IMR-90 (cell line): ENCODE measurements at regions not wholly inside any gene's neighbourhood (a gene's known extent, or its start where the extent isn't known, plus 50 kb on each side); places are given as distances from the start of the nearest gene placed in this dataset. TPM values are rescaled to one million over a fixed set of nuclear protein-coding genes. Genes with fewer than 3 reads are reported as not detected.

ENCODE experiments used
- microRNA-seq, 2 experiments: library from miRNA; stranded (forward) in 1 of 2; unstranded in 1 of 2; fragments of 10-50 nt in 1 of 2; fragments of <30 nt in 1 of 2; gene quantifications in 1 of 2; microRNA quantifications in 1 of 2; one replicate each; pipeline versions ENCODE3 to v1.1.0; 2013 to 2020; ENCODE audit not compliant: insufficient read depth in 1 of 2, insufficient read length in 1 of 2, unreplicated experiment in 1 of 2
- small RNA-seq, 5 experiments: library from RNA; depleted of rRNA; stranded (forward); fragments of <200 nt; gene quantifications; one replicate each; pipeline ENCODE3, GENCODE V24; 2012

Small RNAs in the stretch of these regions (microRNA-seq; reads per million reads assigned to microRNA genes)
- not detected for gene RNU6-1323P (ENCODE audit: insufficient read depth, insufficient read length)

Small RNAs in the stretch of these regions (small RNA-seq; reads per million reads assigned to genes)
- gene RNU6-1323P, result 0 to 7.2 (median 0.24) reads per million in 5 experiments
